A673 (cell line): ENCODE measurements at regions not wholly inside any gene's neighbourhood (a gene's known extent, or its start where the extent isn't known, plus 50 kb on each side); places are given as distances from the start of the nearest gene placed in this dataset.

Source experiments
- BruUV-seq: library from RNA; stranded (reverse); fragments of 400-500 nt; replicated peaks from 2 replicates; lab custom pipeline; 2021; lab: Mats Ljungman, UMichigan
- CTCF ChIA-PET: fragments of 300-600 bp; sonication (Branson Sonifier 250); formaldehyde crosslinking; loops from one replicate; lab custom pipeline; 2022; ENCODE audit warnings: antibody characterized with exemption; lab: Charles Lee
- POLR2A ChIA-PET: fragments of 300-600 bp; sonication (Branson Sonifier 250); formaldehyde crosslinking; loops from one replicate; lab custom pipeline; 2022; ENCODE audit warnings: antibody characterized with exemption; ENCODE audit not compliant: low non-redundant PET; lab: Charles Lee
- DNase-seq: peaks from one replicate; pipeline ENCODE4 v3.0.0-alpha.2; 2015; ENCODE audit warnings: low spot score
- H3K27ac ChIP-seq: fragments of 200-600 bp; sonication (generic); 2 replicates; pipeline ENCODE4 v1.5.1; 2016; ENCODE audit warnings: mixed run types, low read depth, mild to moderate bottlenecking, mixed read lengths, antibody characterized with exemption, low read length; ENCODE audit not compliant: poor library complexity, severe bottlenecking
- H3K27me3 ChIP-seq: fragments of 200-600 bp; sonication (generic); replicated peaks from 2 replicates; pipeline ENCODE4 v1.6.1; 2017; ENCODE audit warnings: mixed run types, low read depth, mild to moderate bottlenecking, mixed read lengths, antibody characterized with exemption, low read length; ENCODE audit not compliant: insufficient read depth, poor library complexity
- H3K36me3 ChIP-seq: fragments of 200-600 bp; sonication (generic); 2 replicates; pipeline ENCODE4 v1.6.1; 2016; ENCODE audit warnings: mixed run types, mild to moderate bottlenecking, mixed read lengths, antibody characterized with exemption, low read length; ENCODE audit not compliant: insufficient read depth, poor library complexity, severe bottlenecking
- H3K4me1 ChIP-seq: fragments of 200-600 bp; sonication (generic); 2 replicates; pipeline ENCODE4 v1.6.1; 2017; ENCODE audit warnings: mixed run types, mild to moderate bottlenecking, mixed read lengths, antibody characterized with exemption, low read length; ENCODE audit not compliant: insufficient read depth, poor library complexity, severe bottlenecking
- H3K4me3 ChIP-seq: fragments of 200-600 bp; sonication (generic); 2 replicates; pipeline ENCODE4 v1.5.1; 2016; ENCODE audit warnings: low read depth, mixed run types, mild to moderate bottlenecking, mixed read lengths, low read length; ENCODE audit not compliant: poor library complexity, severe bottlenecking
- H3K9me3 ChIP-seq: fragments of 200-600 bp; sonication (generic); 2 replicates; pipeline ENCODE4 v1.6.1; 2016; ENCODE audit warnings: mixed run types, low read depth, mild to moderate bottlenecking, mixed read lengths, antibody characterized with exemption, low read length; ENCODE audit not compliant: poor library complexity, severe bottlenecking
- EZH2 ChIP-seq: fragments of 200-600 bp; sonication (generic); IDR thresholded peaks from 2 replicates; pipeline ENCODE4 v1.6.1; 2017; ENCODE audit warnings: borderline replicate concordance, low read depth, mild to moderate bottlenecking, mixed read lengths, antibody characterized with exemption, low read length; ENCODE audit not compliant: poor library complexity, severe bottlenecking
- intact Hi-C: fragments of 100-400 bp; cut with micrococcal nuclease; formaldehyde crosslinking; loops from one replicate; pipeline ENCODE4 v1.10.0; 2022; ENCODE audit not compliant: unreplicated experiment
- TF ChIP-seq, protein P1 (sequence below): fragments of 300-800, 200-600 bp; sonication (generic); conservative IDR thresholded peaks from 2 replicates; pipeline ENCODE4 v1.5.1; 2017; ENCODE audit warnings: low read depth, mild to moderate bottlenecking, antibody characterized with exemption, low read length, moderate library complexity, mixed read lengths

DNA sequence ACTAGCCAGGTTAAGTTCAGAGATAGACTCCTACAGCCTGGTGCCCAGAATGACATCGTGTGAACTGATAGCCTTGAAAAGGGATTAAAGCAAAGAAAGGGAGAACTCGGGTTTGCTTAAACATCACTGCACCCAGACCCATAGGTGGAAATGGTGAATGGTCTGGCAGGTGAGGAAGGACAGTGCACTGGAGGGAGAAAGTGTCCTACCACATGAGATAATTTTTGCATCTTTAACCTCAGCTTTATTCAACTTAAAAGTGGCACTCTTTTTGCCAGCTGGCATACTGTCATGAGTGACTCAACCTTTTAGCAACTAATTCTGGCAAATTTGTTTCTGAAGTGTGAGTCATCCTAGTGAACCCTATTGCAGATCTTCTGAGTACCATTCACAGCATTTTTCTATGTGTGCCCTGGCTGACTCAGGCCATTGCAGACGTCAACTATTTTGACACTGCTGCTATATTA lies 53.0 kb upstream of the DAPP1 start:
- no peak overlapping the region for H3K4me3 ChIP-seq
- H3K9me3 ChIP-seq: no peaks in the 10 kb centered on the region
- H3K27ac ChIP-seq: no peak overlapping the region
- ChIA-PET CTCF (no interaction called here), POLR2A (no interaction called here)
- no peaks in the 10 kb centered on the region for H3K27me3 ChIP-seq
- H3K36me3 ChIP-seq: no peaks in the 10 kb centered on the region
- intact Hi-C loops: no loop called here
- BruUV-seq: no TSS peak
- TF ChIP-seq, protein P1, sequence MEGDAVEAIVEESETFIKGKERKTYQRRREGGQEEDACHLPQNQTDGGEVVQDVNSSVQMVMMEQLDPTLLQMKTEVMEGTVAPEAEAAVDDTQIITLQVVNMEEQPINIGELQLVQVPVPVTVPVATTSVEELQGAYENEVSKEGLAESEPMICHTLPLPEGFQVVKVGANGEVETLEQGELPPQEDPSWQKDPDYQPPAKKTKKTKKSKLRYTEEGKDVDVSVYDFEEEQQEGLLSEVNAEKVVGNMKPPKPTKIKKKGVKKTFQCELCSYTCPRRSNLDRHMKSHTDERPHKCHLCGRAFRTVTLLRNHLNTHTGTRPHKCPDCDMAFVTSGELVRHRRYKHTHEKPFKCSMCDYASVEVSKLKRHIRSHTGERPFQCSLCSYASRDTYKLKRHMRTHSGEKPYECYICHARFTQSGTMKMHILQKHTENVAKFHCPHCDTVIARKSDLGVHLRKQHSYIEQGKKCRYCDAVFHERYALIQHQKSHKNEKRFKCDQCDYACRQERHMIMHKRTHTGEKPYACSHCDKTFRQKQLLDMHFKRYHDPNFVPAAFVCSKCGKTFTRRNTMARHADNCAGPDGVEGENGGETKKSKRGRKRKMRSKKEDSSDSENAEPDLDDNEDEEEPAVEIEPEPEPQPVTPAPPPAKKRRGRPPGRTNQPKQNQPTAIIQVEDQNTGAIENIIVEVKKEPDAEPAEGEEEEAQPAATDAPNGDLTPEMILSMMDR: no peak
- no peak for TF ChIP-seq EZH2
- DNase-seq: peak; percentile 58
- no peaks in the 10 kb centered on the region for H3K4me1 ChIP-seq

DNA sequence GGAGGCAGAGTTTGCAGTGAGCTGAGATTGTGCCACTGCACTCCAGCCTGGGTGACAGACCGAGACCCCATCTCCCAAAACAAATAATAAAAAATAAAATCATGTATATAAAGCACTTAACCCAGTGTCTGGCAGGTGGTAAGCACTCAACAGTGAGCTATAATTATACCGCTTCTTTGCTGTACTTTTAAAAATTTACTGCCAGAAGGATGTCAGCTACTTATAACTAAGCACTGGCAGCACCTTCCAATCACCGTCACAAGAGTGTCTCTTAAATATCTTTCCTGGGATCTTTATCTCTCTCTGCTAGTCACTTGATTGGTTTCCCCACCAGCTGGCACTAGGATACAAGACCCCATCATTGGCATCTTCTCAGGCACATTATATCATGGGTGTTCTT lies 53.9 kb upstream of the DAPP1 start:
- no peak overlapping the region for H3K4me3 ChIP-seq
- CTCF ChIA-PET: no interaction called here
- no peaks in the 10 kb centered on the region for H3K9me3 ChIP-seq
- no TSS peak for BruUV-seq
- no peaks in the 10 kb centered on the region for H3K4me1 ChIP-seq
- DNase-seq: no peak
- no peaks in the 10 kb centered on the region for H3K27me3 ChIP-seq
- H3K36me3 ChIP-seq: no peaks in the 10 kb centered on the region
- no peak overlapping the region for H3K27ac ChIP-seq
- intact Hi-C loops: no loop called here
- POLR2A ChIA-PET: no interaction called here
- no peak for TF ChIP-seq EZH2
- TF ChIP-seq, protein P1: no peak

- CTCF ChIA-PET: no interaction called here
These were observed 56.6 kb upstream of the DAPP1 start for GRCh38 chr4:99759988-99760387.

More at GRCh38 chr4:99759988-99760387, 56.6 kb upstream of the DAPP1 start:
- DNase-seq: no peak
- POLR2A ChIA-PET: no interaction called here
- intact Hi-C loops: no loop called here
- Histone ChIP-seq H3K4me1 (no peaks in the 10 kb centered on the region), H3K9me3 (no peaks in the 10 kb centered on the region), H3K36me3 (no peaks in the 10 kb centered on the region), H3K27ac (no peak overlapping the region), H3K27me3 (no peaks in the 10 kb centered on the region), H3K4me3 (no peak overlapping the region)
- BruUV-seq: no TSS peak
- TF ChIP-seq, protein P1: no peak
- no peak for TF ChIP-seq EZH2
